Keratinocyte (primary cell): ENCODE measurements at regions not wholly inside any gene's neighbourhood (a gene's known extent, or its start where the extent isn't known, plus 50 kb on each side); places are given as distances from the start of the nearest gene placed in this dataset.

ENCODE experiments used
- CTCF ChIP-seq, 3 experiments: IDR thresholded peaks in 1 of 3; conservative IDR thresholded peaks in 1 of 3; optimal IDR thresholded peaks in 1 of 3; 2 replicates in 2 of 3; 3 replicates in 1 of 3; pipeline versions ENCODE3 to v1.5.1; 2011; ENCODE audit warnings: low read length in 3 of 3, mild to moderate bottlenecking in 3 of 3, moderate library complexity in 2 of 3, control low read depth in 1 of 3, inconsistent platforms in 1 of 3; ENCODE audit not compliant: insufficient read depth in 2 of 3; ENCODE audit errors: extremely low read depth in 1 of 3
- EZH2 ChIP-seq: IDR thresholded peaks from one replicate; pipeline ENCODE4 v1.6.1; 2012; ENCODE audit warnings: inconsistent platforms, mild to moderate bottlenecking, low read length, moderate library complexity

- no peak for TF ChIP-seq CTCF (optimal IDR thresholded peaks at IDR 0.05 in 1 of 3, IDR thresholded peaks at IDR 0.05 in 1 of 3, conservative IDR thresholded peaks at IDR 0.05 in 1 of 3; ENCODE audit: extremely low read depth in 1 of 3, insufficient read depth in 2 of 3, low read length in 3 of 3)
- TF ChIP-seq EZH2: no peak
These were observed 434.4 kb upstream of the CNTN4 start for GRCh38 chr3:1664266-1664665.
